HCT116 (cell line): ENCODE measurements at regions not wholly inside any gene's neighbourhood (a gene's known extent, or its start where the extent isn't known, plus 50 kb on each side); places are given as distances from the start of the nearest gene placed in this dataset.

Experiments used
- ATAC-seq: fragments of 200-7000 bp; cut with Tn5 transposase; 2 replicates; pipeline ENCODE4 v1.9.1; 2020; ENCODE audit warnings: mild to moderate bottlenecking, moderate library complexity
- BruUV-seq: library from RNA; stranded (reverse); fragments of 400-500 nt; replicated peaks from 2 replicates; lab custom pipeline; 2021; lab: Mats Ljungman, UMichigan
- CTCF ChIA-PET: fragments of 300-600 bp; sonication (Branson Sonifier 250); formaldehyde crosslinking; loops from one replicate; lab custom pipeline; 2021; ENCODE audit warnings: antibody characterized with exemption; lab: Charles Lee
- POLR2A ChIA-PET: fragments of 300-600, 350-600 bp; sonication (Branson Sonifier 250); formaldehyde crosslinking; loops from one replicate; lab custom pipeline; 2021; ENCODE audit warnings: antibody characterized with exemption; lab: Charles Lee
- RAD21 ChIA-PET, 2 experiments: fragments of 300-600 bp; sonication (Branson Sonifier 250); formaldehyde crosslinking; loops; one replicate each; lab custom pipeline; 2023; ENCODE audit warnings: low total read pairs in 2 of 2; ENCODE audit not compliant: uncharacterized antibody in 2 of 2, unreplicated experiment in 2 of 2, low non-redundant PET in 1 of 2; lab: Charles Lee
- DNase-seq: peaks from one replicate; pipeline ENCODE4 v3.0.0-alpha.2; 2010; ENCODE audit warnings: low read depth, low spot score
- H2AFZ ChIP-seq: fragments of 200-600 bp; shearing (Covaris generic), sonication (generic); 2 replicates; pipeline ENCODE4 v1.6.1; 2017; ENCODE audit warnings: low read depth, mixed run types, mixed read lengths, antibody characterized with exemption, low read length; ENCODE audit not compliant: poor library complexity, severe bottlenecking
- H3K27ac ChIP-seq: 2 replicates; pipeline ENCODE4 v1.5.1; 2012; ENCODE audit warnings: low read depth, low read length
- H3K27me3 ChIP-seq: fragments of 200-600 bp; sonication (generic); 2 replicates; pipeline ENCODE4 v1.6.1; 2016; ENCODE audit warnings: mixed run types, low read length, mixed read lengths; ENCODE audit not compliant: insufficient read depth
- H3K36me3 ChIP-seq, 2 experiments: fragments of 200-500 bp in 1 of 2; fragments of 200-600 bp in 1 of 2; sonication (Bioruptor generic) in 1 of 2; sonication (generic) in 1 of 2; 2 replicates each; pipeline versions ENCODE4 v1.5.1 to v1.6.1; 2014 to 2016; ENCODE audit warnings: low read length in 2 of 2, inconsistent platforms in 1 of 2, mixed read lengths in 1 of 2, mixed run types in 1 of 2; ENCODE audit not compliant: insufficient read depth in 2 of 2, control insufficient read depth in 1 of 2
- H3K4me1 ChIP-seq, 2 experiments: fragments of 200-600 bp in 1 of 2; sonication (generic) in 1 of 2; 2 replicates each; pipeline versions ENCODE4 v1.5.1 to v1.6.1; 2012 to 2017; ENCODE audit warnings: low read length in 2 of 2, inconsistent platforms in 1 of 2, mild to moderate bottlenecking in 1 of 2, mixed read lengths in 1 of 2, mixed run types in 1 of 2, moderate library complexity in 1 of 2; ENCODE audit not compliant: insufficient read depth in 2 of 2, control insufficient read depth in 1 of 2
- H3K4me2 ChIP-seq: fragments of 200-600 bp; sonication (generic); 2 replicates; pipeline ENCODE4 v1.6.1; 2017; ENCODE audit warnings: mixed run types, low read length, mixed read lengths
- H3K4me3 ChIP-seq, 2 experiments: fragments of 200-600 bp in 1 of 2; sonication (generic) in 1 of 2; replicated peaks in 1 of 2; 2 replicates each; pipeline ENCODE4 v1.5.1; 2011 to 2016; ENCODE audit warnings: low read length in 2 of 2, control low read depth in 1 of 2, low read depth in 1 of 2, mild to moderate bottlenecking in 1 of 2, mixed read lengths in 1 of 2, mixed run types in 1 of 2
- H3K79me2 ChIP-seq: fragments of 200-600 bp; sonication (generic); 2 replicates; pipeline ENCODE4 v1.6.1; 2017; ENCODE audit warnings: mild to moderate bottlenecking, mixed run types, low read length, moderate library complexity, mixed read lengths; ENCODE audit not compliant: insufficient read depth
- H3K9ac ChIP-seq: fragments of 200-600 bp; sonication (generic); 2 replicates; pipeline ENCODE4 v1.6.1; 2016; ENCODE audit warnings: low read length, mixed read lengths
- H3K9me2 ChIP-seq: fragments of 200-600 bp; sonication (generic), shearing (Covaris generic); 2 replicates; pipeline ENCODE4 v1.6.1; 2017; ENCODE audit warnings: mixed run types, mild to moderate bottlenecking, moderate library complexity; ENCODE audit not compliant: insufficient read depth
- H3K9me3 ChIP-seq, 2 experiments: fragments of 200-500 bp in 1 of 2; fragments of 200-600 bp in 1 of 2; sonication (Bioruptor generic) in 1 of 2; sonication (generic) in 1 of 2; 2 replicates each; pipeline ENCODE4 v1.6.1; 2014 to 2017; ENCODE audit warnings: low read length in 2 of 2, mixed read lengths in 2 of 2, inconsistent platforms in 1 of 2, low read depth in 1 of 2, mild to moderate bottlenecking in 1 of 2, mixed run types in 1 of 2, moderate library complexity in 1 of 2; ENCODE audit not compliant: control insufficient read depth in 1 of 2, insufficient read depth in 1 of 2
- H4K20me1 ChIP-seq: fragments of 200-600 bp; sonication (generic), shearing (Covaris generic); 2 replicates; pipeline ENCODE4 v1.6.1; 2017; ENCODE audit warnings: mixed run types, mild to moderate bottlenecking, moderate library complexity; ENCODE audit not compliant: insufficient read depth
- CBX3 ChIP-seq: IDR thresholded peaks from 2 replicates; pipeline ENCODE4 v1.6.1; 2012; ENCODE audit warnings: low read depth
- CEBPB ChIP-seq: IDR thresholded peaks from 2 replicates; pipeline ENCODE4 v1.6.1; 2012; ENCODE audit warnings: low read depth
- EGR1 ChIP-seq: IDR thresholded peaks from 2 replicates; pipeline ENCODE4 v1.6.1; 2012; ENCODE audit warnings: low read depth
- ELF1 ChIP-seq: IDR thresholded peaks from 2 replicates; pipeline ENCODE4 v1.6.1; 2012; ENCODE audit warnings: low read depth, borderline replicate concordance
- EZH2 ChIP-seq: fragments of 200-600 bp; sonication (generic); IDR thresholded peaks from 2 replicates; pipeline ENCODE4 v1.6.1; 2017; ENCODE audit warnings: antibody characterized with exemption, mixed run types
- FOSL1 ChIP-seq: IDR thresholded peaks from 2 replicates; pipeline ENCODE4 v1.6.1; 2012; ENCODE audit warnings: low read depth
- YY1 ChIP-seq: IDR thresholded peaks from 2 replicates; pipeline ENCODE4 v1.6.1; 2011; ENCODE audit warnings: low read length, low read depth, moderate library complexity, mild to moderate bottlenecking; ENCODE audit not compliant: insufficient replicate concordance; ENCODE audit errors: extremely low read depth
- intact Hi-C: fragments of 100-400 bp; cut with micrococcal nuclease; formaldehyde crosslinking; loops from 2 replicates; pipeline ENCODE4 v1.10.0; 2022

DNA sequence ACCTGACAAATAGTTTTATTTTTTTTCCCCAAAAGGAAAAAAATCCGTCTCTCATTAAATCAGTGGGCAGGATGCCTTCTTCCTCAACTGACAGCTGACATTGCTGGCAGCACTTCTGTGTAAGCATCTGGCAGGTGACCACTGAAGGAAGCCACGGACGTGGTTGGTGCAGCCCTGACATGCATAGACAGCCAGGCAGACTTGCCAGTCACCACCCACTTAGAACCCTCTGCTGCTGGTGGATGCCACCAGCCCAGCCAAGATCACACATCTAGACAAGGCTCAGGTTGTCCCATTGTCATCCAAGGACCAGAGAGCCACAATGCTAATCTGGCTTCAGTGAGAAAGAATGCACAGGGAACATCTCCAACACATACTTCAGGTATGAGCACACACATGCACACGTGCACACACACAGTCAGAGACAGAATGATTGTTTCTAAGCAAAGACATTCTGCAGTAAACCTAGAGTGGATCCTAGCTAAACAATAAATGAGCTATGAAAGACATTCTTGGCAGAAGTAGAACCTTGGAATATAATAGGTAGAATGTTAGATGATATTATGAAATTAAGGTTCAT is 49.8 kb upstream of the BMAL1 start:
- no peak overlapping the region for H3K4me3 ChIP-seq
- BruUV-seq = no TSS peak
- no peaks in the 10 kb centered on the region for H4K20me1 ChIP-seq
- DNase-seq (no peak), ATAC-seq (no peak)
- no peaks in the 10 kb centered on the region for H3K36me3 ChIP-seq
- intact Hi-C loops = no loop called here
- ChIA-PET POLR2A (interaction anchor here (1.0 kb wide), 1 partner anchor 11 kb away, joined by 4 read pairs; no protein-coding TSS in a partner anchor), CTCF (no interaction called here), RAD21 (interaction anchor here in 1 of 2 experiments (1.3 kb wide), 1 partner anchor 17 kb away, joined by 3 read pairs; no protein-coding TSS in a partner anchor)
- H3K27me3 ChIP-seq = no peaks in the 10 kb centered on the region
- no peaks in the 10 kb centered on the region for H3K79me2 ChIP-seq
- H3K4me1 ChIP-seq = peaks cover 0 to 11% of the 10 kb centered on the region in 2 experiments; a peak in 1 of 4 replicates
- no peak overlapping the region for H3K9ac ChIP-seq
- H3K27ac ChIP-seq = no peak overlapping the region
- no peak overlapping the region for H2AFZ ChIP-seq
- TF ChIP-seq YY1 (no peak), CEBPB (no peak), ELF1 (no peak), FOSL1 (no peak), EGR1 (no peak), EZH2 (no peak), CBX3 (no peak)
- H3K9me3 ChIP-seq = no peaks in the 10 kb centered on the region
- H3K4me2 ChIP-seq = no peak overlapping the region
- no peaks in the 10 kb centered on the region for H3K9me2 ChIP-seq
